ENCODE measurements at regions not wholly inside any gene's neighbourhood (a gene's known extent, or its start where the extent isn't known, plus 50 kb on each side); places are given as distances from the start of the nearest gene placed in this dataset.

GRCh38 chr3:176403531-176403930 lies 793.8 kb downstream of the TBL1XR1 start:
- no peak overlapping the region for H3K9ac ChIP-seq (ENCODE audit: insufficient read depth, low read length, poor library complexity, severe bottlenecking)
- no CpG with 5 or more reads among the region's 1 CpG for WGBS (ENCODE audit: insufficient coverage)
- peaks cover 0 to 9% (median 4%) of the 10 kb centered on the region in 7 donors for H3K9me3 Mint-ChIP-seq
- no peak for DNase-seq
- no peaks in the 10 kb centered on the region for H4K20me1 ChIP-seq (ENCODE audit: insufficient read depth, low read length)
- H3K27me3 Mint-ChIP-seq (ENCODE audit: low read depth in 3 of 3), result no peaks in the 10 kb centered on the region
- intact Hi-C loops (cut with micrococcal nuclease), result no loop called here
- no peaks in the 10 kb centered on the region for H3K4me1 ChIP-seq (ENCODE audit: control insufficient read depth in 1 of 2, insufficient read depth in 2 of 2, low read length in 2 of 2)
- H3K27ac Mint-ChIP-seq, result no peak overlapping the region
- no peaks in the 10 kb centered on the region for H3K27me3 ChIP-seq (ENCODE audit: control insufficient read depth in 2 of 2, insufficient read depth in 2 of 2, low read length in 2 of 2)
- no peak overlapping the region for H3K4me3 ChIP-seq (replicated peaks in 1 of 3; ENCODE audit: low read depth in 2 of 3, low read length in 3 of 3)
- no peak overlapping the region for H3K4me3 Mint-ChIP-seq
- H3K79me2 ChIP-seq (ENCODE audit: insufficient read depth, low read length), result no peaks in the 10 kb centered on the region
- H2AFZ ChIP-seq (ENCODE audit: insufficient read depth, low read depth, low read length, poor library complexity, severe bottlenecking), result no peak overlapping the region
- no peaks in the 10 kb centered on the region for H3K36me3 ChIP-seq (replicated peaks in 1 of 2; ENCODE audit: control insufficient read depth in 1 of 2, insufficient read depth in 2 of 2, low read length in 2 of 2)
- no peaks in the 10 kb centered on the region for H3K36me3 Mint-ChIP-seq
- no peaks in the 10 kb centered on the region for H3K4me1 Mint-ChIP-seq
- H3K9me3 ChIP-seq (replicated peaks in 1 of 2; ENCODE audit: control insufficient read depth in 1 of 2, insufficient read depth in 1 of 2, low read length in 2 of 2), result peaks cover 9 to 14% of the 10 kb centered on the region in 2 donors
- no peak for TF ChIP-seq CTCF (IDR thresholded peaks at IDR 0.05)
- no peak overlapping the region for H3K4me2 ChIP-seq (replicated peaks; ENCODE audit: extremely low read depth, low read length, poor library complexity, severe bottlenecking)
- H3K27ac ChIP-seq (ENCODE audit: low read depth in 1 of 2, low read length in 2 of 2), result no peak overlapping the region

- no peaks in the 10 kb centered on the region for H4K20me1 ChIP-seq (ENCODE audit: insufficient read depth, low read length)
- H3K27me3 Mint-ChIP-seq (ENCODE audit: low read depth in 3 of 3), result no peaks in the 10 kb centered on the region
- H3K27ac Mint-ChIP-seq, result no peak overlapping the region
- H3K4me3 ChIP-seq (replicated peaks in 1 of 3; ENCODE audit: low read depth in 2 of 3, low read length in 3 of 3), result no peak overlapping the region
- H3K4me1 Mint-ChIP-seq, result no peaks in the 10 kb centered on the region
- intact Hi-C loops (cut with micrococcal nuclease), result no loop called here
- peaks cover 1 to 16% (median 7%) of the 10 kb centered on the region in 7 donors for H3K9me3 Mint-ChIP-seq
- H3K4me1 ChIP-seq (ENCODE audit: control insufficient read depth in 1 of 2, insufficient read depth in 2 of 2, low read length in 2 of 2), result no peaks in the 10 kb centered on the region
- no peak overlapping the region for H3K4me3 Mint-ChIP-seq
- H3K9ac ChIP-seq (ENCODE audit: insufficient read depth, low read length, poor library complexity, severe bottlenecking), result no peak overlapping the region
- no peak overlapping the region for H2AFZ ChIP-seq (ENCODE audit: insufficient read depth, low read depth, low read length, poor library complexity, severe bottlenecking)
- H3K36me3 Mint-ChIP-seq, result no peaks in the 10 kb centered on the region
- no peaks in the 10 kb centered on the region for H3K27me3 ChIP-seq (ENCODE audit: control insufficient read depth in 2 of 2, insufficient read depth in 2 of 2, low read length in 2 of 2)
- no peak overlapping the region for H3K4me2 ChIP-seq (replicated peaks; ENCODE audit: extremely low read depth, low read length, poor library complexity, severe bottlenecking)
- no peak for DNase-seq
- peaks cover 14 to 17% of the 10 kb centered on the region in 2 donors for H3K9me3 ChIP-seq (replicated peaks in 1 of 2; ENCODE audit: control insufficient read depth in 1 of 2, insufficient read depth in 1 of 2, low read length in 2 of 2)
- WGBS (ENCODE audit: insufficient coverage), result 80% methylated on average over 1 of the region's 3 CpGs
- H3K27ac ChIP-seq (ENCODE audit: low read depth in 1 of 2, low read length in 2 of 2), result no peak overlapping the region
- H3K36me3 ChIP-seq (replicated peaks in 1 of 2; ENCODE audit: control insufficient read depth in 1 of 2, insufficient read depth in 2 of 2, low read length in 2 of 2), result no peaks in the 10 kb centered on the region
- H3K79me2 ChIP-seq (ENCODE audit: insufficient read depth, low read length), result no peaks in the 10 kb centered on the region
- TF ChIP-seq CTCF (IDR thresholded peaks at IDR 0.05), result no peak
Observed at GRCh38 chr3:176401211-176401610, 796.1 kb downstream of the TBL1XR1 start.
